SK-N-SH (cell line): ENCODE measurements at regions not wholly inside any gene's neighbourhood (a gene's known extent, or its start where the extent isn't known, plus 50 kb on each side); places are given as distances from the start of the nearest gene placed in this dataset.

Experiments used
- CTCF ChIA-PET: fragments of 300-600, 350-600 bp; formaldehyde crosslinking; extraction: SDS; loops from one replicate; lab custom pipeline; 2021; lab: Yijun Ruan, JAX
- POLR2A ChIA-PET: fragments of 350-600 bp; sonication (Branson Sonifier 250); formaldehyde crosslinking; extraction: SDS; loops from one replicate; lab custom pipeline; 2020; ENCODE audit warnings: antibody characterized with exemption, inconsistent platforms; lab: Yijun Ruan, JAX
- DNase-seq: peaks from one replicate; pipeline ENCODE4 v3.0.0; 2012
- H2AFZ ChIP-seq: fragments of 200-600 bp; sonication (generic); 2 replicates; pipeline ENCODE4 v1.8.1; 2016; ENCODE audit warnings: antibody characterized with exemption, mild to moderate bottlenecking, low read depth
- H3F3A ChIP-seq: fragments of 200-600 bp; sonication (generic); replicated peaks from 2 replicates; pipeline ENCODE3; 2016; ENCODE audit warnings: antibody characterized with exemption, mild to moderate bottlenecking; ENCODE audit not compliant: insufficient read depth
- H3K27ac ChIP-seq, 2 experiments: fragments of 200-500 bp in 1 of 2; fragments of 200-600 bp in 1 of 2; sonication (Bioruptor generic) in 1 of 2; sonication (generic), shearing (Covaris generic) in 1 of 2; 2 replicates each; pipeline versions ENCODE4 v1.5.1 to v1.6.1; 2014 to 2016; ENCODE audit warnings: low read depth in 2 of 2, inconsistent platforms in 1 of 2, low read length in 1 of 2, mild to moderate bottlenecking in 1 of 2, mixed read lengths in 1 of 2
- H3K27me3 ChIP-seq: fragments of 200-600 bp; sonication (generic), shearing (Covaris generic); 2 replicates; pipeline ENCODE4 v1.6.1; 2016; ENCODE audit warnings: mixed run types; ENCODE audit not compliant: insufficient read depth
- H3K36me3 ChIP-seq, 2 experiments: fragments of 200-500 bp in 1 of 2; fragments of 200-600 bp in 1 of 2; sonication (Bioruptor generic) in 1 of 2; sonication (generic) in 1 of 2; replicated peaks in 1 of 2; 2 replicates each; pipeline versions ENCODE3 to v1.5.1; 2014 to 2016; ENCODE audit warnings: low read length in 1 of 2, mild to moderate bottlenecking in 1 of 2; ENCODE audit not compliant: insufficient read depth in 2 of 2, control insufficient read depth in 1 of 2
- H3K4me1 ChIP-seq, 2 experiments: fragments of 200-500 bp in 1 of 2; fragments of 200-600 bp in 1 of 2; sonication (Bioruptor generic) in 1 of 2; sonication (generic), shearing (Covaris generic) in 1 of 2; 2 replicates each; pipeline versions ENCODE4 v1.5.1 to v1.6.1; 2014 to 2016; ENCODE audit warnings: low read depth in 1 of 2, low read length in 1 of 2, mixed run types in 1 of 2; ENCODE audit not compliant: insufficient read depth in 2 of 2, control insufficient read depth in 1 of 2
- H3K4me2 ChIP-seq: fragments of 200-600 bp; sonication (generic), shearing (Covaris generic); 2 replicates; pipeline ENCODE4 v1.6.1; 2017; ENCODE audit warnings: mixed run types
- H3K4me3 ChIP-seq, 2 experiments: fragments of 200-500 bp in 1 of 2; fragments of 200-600 bp in 1 of 2; sonication (Bioruptor generic) in 1 of 2; sonication (generic), shearing (Covaris generic) in 1 of 2; 2 replicates each; pipeline versions ENCODE4 v1.5.1 to v1.8.1; 2014 to 2016; ENCODE audit warnings: low read depth in 2 of 2, inconsistent platforms in 1 of 2, low read length in 1 of 2, mild to moderate bottlenecking in 1 of 2, mixed read lengths in 1 of 2, moderate library complexity in 1 of 2
- H3K79me2 ChIP-seq: fragments of 200-600 bp; sonication (generic); 2 replicates; pipeline ENCODE4 v1.8.1; 2017; ENCODE audit warnings: mild to moderate bottlenecking; ENCODE audit not compliant: insufficient read depth
- H3K9ac ChIP-seq: fragments of 200-600 bp; sonication (generic); 2 replicates; pipeline ENCODE4 v1.6.1; 2017; ENCODE audit warnings: mixed run types
- H3K9me2 ChIP-seq: fragments of 200-600 bp; sonication (generic); 2 replicates; pipeline ENCODE4 v1.6.1; 2017; ENCODE audit warnings: mixed run types
- H3K9me3 ChIP-seq: fragments of 200-600 bp; sonication (generic); 2 replicates; pipeline ENCODE4 v1.6.1; 2017; ENCODE audit warnings: mixed run types, mild to moderate bottlenecking, moderate library complexity
- H4K20me1 ChIP-seq: fragments of 200-600 bp; sonication (generic); 2 replicates; pipeline ENCODE4 v1.6.1; 2017; ENCODE audit warnings: mild to moderate bottlenecking, mixed run types; ENCODE audit not compliant: insufficient read depth
- CHD2 ChIP-seq: fragments of 150-350 bp; IDR thresholded peaks from 2 replicates; pipeline ENCODE4 v1.6.1; 2018; ENCODE audit warnings: low read length; ENCODE audit not compliant: partially characterized antibody
- ELF1 ChIP-seq: IDR thresholded peaks from 2 replicates; pipeline ENCODE4 v1.4.0; 2012
- EZH2phosphoT487 ChIP-seq: fragments of 200-600 bp; sonication (generic); IDR thresholded peaks from 2 replicates; pipeline ENCODE4 v1.6.1; 2017; ENCODE audit warnings: low read depth, mixed run types, mild to moderate bottlenecking, antibody characterized with exemption, moderate library complexity, borderline replicate concordance
- FOSL2 ChIP-seq: IDR thresholded peaks from 2 replicates; pipeline ENCODE4 v1.4.0; 2012; ENCODE audit warnings: low read depth, mild to moderate bottlenecking, moderate library complexity, borderline replicate concordance
- FOXM1 ChIP-seq: IDR thresholded peaks from 2 replicates; pipeline ENCODE4 v1.4.0; 2012; ENCODE audit warnings: low read depth, mild to moderate bottlenecking
- GATA2 ChIP-seq: sonication (generic); formaldehyde crosslinking; IDR thresholded peaks from 2 replicates; pipeline ENCODE4 v1.5.0; 2020; ENCODE audit warnings: mild to moderate bottlenecking, missing genetic modification reagents
- JUND ChIP-seq: IDR thresholded peaks from 2 replicates; pipeline ENCODE4 v1.4.0; 2012
- MEF2A ChIP-seq: IDR thresholded peaks from 2 replicates; pipeline ENCODE4 v1.4.0; 2012; ENCODE audit warnings: low read depth, borderline replicate concordance
- POLR2AphosphoS5 ChIP-seq: IDR thresholded peaks from 2 replicates; pipeline ENCODE4 v1.6.1; 2012; ENCODE audit warnings: low read depth, low read length
- RCOR1 ChIP-seq: fragments of 150-350 bp; IDR thresholded peaks from 2 replicates; pipeline ENCODE4 v1.6.1; 2017; ENCODE audit warnings: antibody characterized with exemption, low read length
- RXRA ChIP-seq: IDR thresholded peaks from 2 replicates; pipeline ENCODE4 v1.4.0; 2012; ENCODE audit warnings: low read depth, mild to moderate bottlenecking, borderline replicate concordance
- TAF1 ChIP-seq: IDR thresholded peaks from 2 replicates; pipeline ENCODE4 v1.6.1; 2012; ENCODE audit warnings: low read depth, mild to moderate bottlenecking, low read length, moderate library complexity, borderline replicate concordance
- TEAD4 ChIP-seq: IDR thresholded peaks from 2 replicates; pipeline ENCODE4 v1.4.0; 2012; ENCODE audit warnings: mild to moderate bottlenecking, borderline replicate concordance; ENCODE audit not compliant: insufficient read depth
- YY1 ChIP-seq: IDR thresholded peaks from 2 replicates; pipeline ENCODE4 v1.4.0; 2012; ENCODE audit warnings: low read depth, mild to moderate bottlenecking
- WGBS: methylation state at CpG from one replicate; pipeline ENCODE4 v1.1.6; 2017; ENCODE audit warnings: low lambda C conversion rate; 5-methylcytosine and 5-hydroxymethylcytosine counted together
- TF ChIP-seq, protein P1 (sequence below): IDR thresholded peaks from 2 replicates; pipeline ENCODE4; 2012
- TF ChIP-seq, protein P2 (sequence below): IDR thresholded peaks from 2 replicates; pipeline ENCODE4 v1.4.0; 2012; ENCODE audit warnings: low read depth, borderline replicate concordance
- TF ChIP-seq, protein P3 (sequence below): fragments of 200-600 bp; sonication (generic); IDR thresholded peaks from 2 replicates; pipeline ENCODE4 v1.6.1; 2017; ENCODE audit warnings: antibody characterized with exemption, mild to moderate bottlenecking, moderate library complexity
- TF ChIP-seq, protein P4 (sequence below): IDR thresholded peaks from 2 replicates; pipeline ENCODE4 v1.4.0; 2012; ENCODE audit warnings: low read depth, borderline replicate concordance
- TF ChIP-seq, protein P5 (sequence below): IDR thresholded peaks from 2 replicates; pipeline ENCODE4 v1.6.1; 2012; ENCODE audit warnings: mild to moderate bottlenecking, low read depth, low read length, moderate library complexity

DNA sequence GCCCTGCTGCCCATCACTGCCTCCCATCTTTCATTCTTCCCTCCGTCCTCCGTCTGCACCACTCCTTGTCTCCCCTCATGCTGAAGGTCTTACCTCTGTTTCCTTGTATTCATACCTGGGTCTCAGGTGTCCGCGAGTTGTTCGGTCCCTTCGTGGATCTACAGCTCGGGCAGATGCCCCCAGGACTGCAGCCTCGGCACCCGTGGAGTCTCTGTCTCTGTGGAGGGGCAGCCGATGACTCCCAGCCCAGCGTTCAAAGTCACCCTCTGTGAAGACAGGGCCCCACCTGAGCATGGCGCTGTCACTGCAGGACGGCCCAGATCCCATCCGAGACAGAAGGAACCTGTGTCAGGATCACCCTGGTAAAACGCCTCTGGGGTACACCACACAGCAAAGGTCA is 480.0 kb upstream of the SALL3 start:
- WGBS = 26% methylated on average over 13 of the region's 15 CpGs
- H3K9ac ChIP-seq = no peak overlapping the region
- no peak for DNase-seq
- H3F3A ChIP-seq = no peaks in the 10 kb centered on the region
- H3K4me1 ChIP-seq = no peaks in the 10 kb centered on the region
- H3K4me3 ChIP-seq = no peak overlapping the region
- TF ChIP-seq RXRA = no peak
- no peak for TF ChIP-seq RCOR1
- TF ChIP-seq TAF1 = no peak
- no peak for TF ChIP-seq EZH2phosphoT487
- TF ChIP-seq GATA2 (CRISPR knock-in tag) = no peak
- TF ChIP-seq JUND = no peak
- TF ChIP-seq TEAD4 = no peak
- TF ChIP-seq, protein P1, sequence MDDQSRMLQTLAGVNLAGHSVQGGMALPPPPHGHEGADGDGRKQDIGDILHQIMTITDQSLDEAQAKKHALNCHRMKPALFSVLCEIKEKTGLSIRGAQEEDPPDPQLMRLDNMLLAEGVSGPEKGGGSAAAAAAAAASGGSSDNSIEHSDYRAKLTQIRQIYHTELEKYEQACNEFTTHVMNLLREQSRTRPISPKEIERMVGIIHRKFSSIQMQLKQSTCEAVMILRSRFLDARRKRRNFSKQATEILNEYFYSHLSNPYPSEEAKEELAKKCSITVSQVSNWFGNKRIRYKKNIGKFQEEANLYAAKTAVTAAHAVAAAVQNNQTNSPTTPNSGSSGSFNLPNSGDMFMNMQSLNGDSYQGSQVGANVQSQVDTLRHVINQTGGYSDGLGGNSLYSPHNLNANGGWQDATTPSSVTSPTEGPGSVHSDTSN = no peak
- TF ChIP-seq, protein P2, sequence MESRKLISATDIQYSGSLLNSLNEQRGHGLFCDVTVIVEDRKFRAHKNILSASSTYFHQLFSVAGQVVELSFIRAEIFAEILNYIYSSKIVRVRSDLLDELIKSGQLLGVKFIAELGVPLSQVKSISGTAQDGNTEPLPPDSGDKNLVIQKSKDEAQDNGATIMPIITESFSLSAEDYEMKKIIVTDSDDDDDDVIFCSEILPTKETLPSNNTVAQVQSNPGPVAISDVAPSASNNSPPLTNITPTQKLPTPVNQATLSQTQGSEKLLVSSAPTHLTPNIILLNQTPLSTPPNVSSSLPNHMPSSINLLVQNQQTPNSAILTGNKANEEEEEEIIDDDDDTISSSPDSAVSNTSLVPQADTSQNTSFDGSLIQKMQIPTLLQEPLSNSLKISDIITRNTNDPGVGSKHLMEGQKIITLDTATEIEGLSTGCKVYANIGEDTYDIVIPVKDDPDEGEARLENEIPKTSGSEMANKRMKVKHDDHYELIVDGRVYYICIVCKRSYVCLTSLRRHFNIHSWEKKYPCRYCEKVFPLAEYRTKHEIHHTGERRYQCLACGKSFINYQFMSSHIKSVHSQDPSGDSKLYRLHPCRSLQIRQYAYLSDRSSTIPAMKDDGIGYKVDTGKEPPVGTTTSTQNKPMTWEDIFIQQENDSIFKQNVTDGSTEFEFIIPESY = no peak
- no peak for TF ChIP-seq CHD2
- TF ChIP-seq YY1 = no peak
- TF ChIP-seq, protein P3, sequence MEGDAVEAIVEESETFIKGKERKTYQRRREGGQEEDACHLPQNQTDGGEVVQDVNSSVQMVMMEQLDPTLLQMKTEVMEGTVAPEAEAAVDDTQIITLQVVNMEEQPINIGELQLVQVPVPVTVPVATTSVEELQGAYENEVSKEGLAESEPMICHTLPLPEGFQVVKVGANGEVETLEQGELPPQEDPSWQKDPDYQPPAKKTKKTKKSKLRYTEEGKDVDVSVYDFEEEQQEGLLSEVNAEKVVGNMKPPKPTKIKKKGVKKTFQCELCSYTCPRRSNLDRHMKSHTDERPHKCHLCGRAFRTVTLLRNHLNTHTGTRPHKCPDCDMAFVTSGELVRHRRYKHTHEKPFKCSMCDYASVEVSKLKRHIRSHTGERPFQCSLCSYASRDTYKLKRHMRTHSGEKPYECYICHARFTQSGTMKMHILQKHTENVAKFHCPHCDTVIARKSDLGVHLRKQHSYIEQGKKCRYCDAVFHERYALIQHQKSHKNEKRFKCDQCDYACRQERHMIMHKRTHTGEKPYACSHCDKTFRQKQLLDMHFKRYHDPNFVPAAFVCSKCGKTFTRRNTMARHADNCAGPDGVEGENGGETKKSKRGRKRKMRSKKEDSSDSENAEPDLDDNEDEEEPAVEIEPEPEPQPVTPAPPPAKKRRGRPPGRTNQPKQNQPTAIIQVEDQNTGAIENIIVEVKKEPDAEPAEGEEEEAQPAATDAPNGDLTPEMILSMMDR = no peak
- no peak for TF ChIP-seq MEF2A
- no peak for TF ChIP-seq FOXM1
- TF ChIP-seq FOSL2 = no peak
- TF ChIP-seq, protein P4, sequence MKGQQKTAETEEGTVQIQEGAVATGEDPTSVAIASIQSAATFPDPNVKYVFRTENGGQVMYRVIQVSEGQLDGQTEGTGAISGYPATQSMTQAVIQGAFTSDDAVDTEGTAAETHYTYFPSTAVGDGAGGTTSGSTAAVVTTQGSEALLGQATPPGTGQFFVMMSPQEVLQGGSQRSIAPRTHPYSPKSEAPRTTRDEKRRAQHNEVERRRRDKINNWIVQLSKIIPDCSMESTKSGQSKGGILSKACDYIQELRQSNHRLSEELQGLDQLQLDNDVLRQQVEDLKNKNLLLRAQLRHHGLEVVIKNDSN = no peak
- no peak for TF ChIP-seq POLR2AphosphoS5
- no peak for TF ChIP-seq ELF1
- TF ChIP-seq, protein P5, sequence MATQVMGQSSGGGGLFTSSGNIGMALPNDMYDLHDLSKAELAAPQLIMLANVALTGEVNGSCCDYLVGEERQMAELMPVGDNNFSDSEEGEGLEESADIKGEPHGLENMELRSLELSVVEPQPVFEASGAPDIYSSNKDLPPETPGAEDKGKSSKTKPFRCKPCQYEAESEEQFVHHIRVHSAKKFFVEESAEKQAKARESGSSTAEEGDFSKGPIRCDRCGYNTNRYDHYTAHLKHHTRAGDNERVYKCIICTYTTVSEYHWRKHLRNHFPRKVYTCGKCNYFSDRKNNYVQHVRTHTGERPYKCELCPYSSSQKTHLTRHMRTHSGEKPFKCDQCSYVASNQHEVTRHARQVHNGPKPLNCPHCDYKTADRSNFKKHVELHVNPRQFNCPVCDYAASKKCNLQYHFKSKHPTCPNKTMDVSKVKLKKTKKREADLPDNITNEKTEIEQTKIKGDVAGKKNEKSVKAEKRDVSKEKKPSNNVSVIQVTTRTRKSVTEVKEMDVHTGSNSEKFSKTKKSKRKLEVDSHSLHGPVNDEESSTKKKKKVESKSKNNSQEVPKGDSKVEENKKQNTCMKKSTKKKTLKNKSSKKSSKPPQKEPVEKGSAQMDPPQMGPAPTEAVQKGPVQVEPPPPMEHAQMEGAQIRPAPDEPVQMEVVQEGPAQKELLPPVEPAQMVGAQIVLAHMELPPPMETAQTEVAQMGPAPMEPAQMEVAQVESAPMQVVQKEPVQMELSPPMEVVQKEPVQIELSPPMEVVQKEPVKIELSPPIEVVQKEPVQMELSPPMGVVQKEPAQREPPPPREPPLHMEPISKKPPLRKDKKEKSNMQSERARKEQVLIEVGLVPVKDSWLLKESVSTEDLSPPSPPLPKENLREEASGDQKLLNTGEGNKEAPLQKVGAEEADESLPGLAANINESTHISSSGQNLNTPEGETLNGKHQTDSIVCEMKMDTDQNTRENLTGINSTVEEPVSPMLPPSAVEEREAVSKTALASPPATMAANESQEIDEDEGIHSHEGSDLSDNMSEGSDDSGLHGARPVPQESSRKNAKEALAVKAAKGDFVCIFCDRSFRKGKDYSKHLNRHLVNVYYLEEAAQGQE = no peak
- TF ChIP-seq, all 33 proteins: peak for 0
- Histone ChIP-seq H2AFZ (no peak overlapping the region), H3K9me2 (no peaks in the 10 kb centered on the region), H3K4me2 (no peak overlapping the region), H3K9me3 (no peaks in the 10 kb centered on the region), H3K36me3 (no peaks in the 10 kb centered on the region), H3K27me3 (no peaks in the 10 kb centered on the region), H4K20me1 (no peaks in the 10 kb centered on the region), H3K79me2 (no peaks in the 10 kb centered on the region), H3K27ac (no peak overlapping the region)
- CTCF ChIA-PET = no interaction called here
- POLR2A ChIA-PET = no interaction called here
